NB4 (cell line): ENCODE measurements at regions not wholly inside any gene's neighbourhood (a gene's known extent, or its start where the extent isn't known, plus 50 kb on each side); places are given as distances from the start of the nearest gene placed in this dataset.

ENCODE experiments used
- CTCF ChIP-seq: IDR thresholded peaks from one replicate; pipeline ENCODE4 v1.5.1; 2012; ENCODE audit warnings: low read depth, low read length
- POLR2A ChIP-seq: IDR thresholded peaks from 2 replicates; pipeline ENCODE4 v1.6.1; 2011; ENCODE audit warnings: mild to moderate bottlenecking; ENCODE audit not compliant: insufficient read length; ENCODE audit errors: extremely low read depth

GRCh38 chr6:117137711-117138110, 127.6 kb upstream of the VGLL2 start:
- no peak for TF ChIP-seq CTCF
- TF ChIP-seq POLR2A, result no peak
